GM23338 (cell line): ENCODE measurements at regions not wholly inside any gene's neighbourhood (a gene's known extent, or its start where the extent isn't known, plus 50 kb on each side); places are given as distances from the start of the nearest gene placed in this dataset.
"Not testable (repeated sequence)": the region's sequence is repeated elsewhere in the genome, so short reads cannot be mapped to it uniquely, and the experiment has no call there.

Experiments used
- ATAC-seq: fragments of 200-7000 bp; cut with Tn5 transposase; 3 replicates; pipeline ENCODE4 v1.9.1; 2020
- DNase-seq: peaks from one replicate; pipeline ENCODE4 v3.0.0-alpha.2; 2015; ENCODE audit warnings: low spot score
- H2AFZ ChIP-seq: fragments of 200-600 bp; sonication (generic); 2 replicates; pipeline ENCODE4 v1.8.0; 2016; ENCODE audit warnings: antibody characterized with exemption, mild to moderate bottlenecking, moderate library complexity
- H3F3A ChIP-seq: fragments of 200-600 bp; sonication (generic); replicated peaks from 2 replicates; pipeline ENCODE4 v1.8.0; 2017; ENCODE audit warnings: antibody characterized with exemption, mixed run types, low read depth
- H3K27ac ChIP-seq: fragments of 200-600 bp; sonication (generic); 2 replicates; pipeline ENCODE4 v1.6.1; 2016; ENCODE audit warnings: low read depth
- H3K27me3 ChIP-seq: fragments of 200-600 bp; sonication (generic); 2 replicates; pipeline ENCODE4 v1.8.0; 2016; ENCODE audit warnings: mild to moderate bottlenecking, mixed run types, moderate library complexity; ENCODE audit not compliant: insufficient read depth
- H3K36me3 ChIP-seq: fragments of 200-600 bp; sonication (generic); 2 replicates; pipeline ENCODE4 v1.8.0; 2016; ENCODE audit warnings: mild to moderate bottlenecking; ENCODE audit not compliant: insufficient read depth
- H3K4me1 ChIP-seq: fragments of 200-600 bp; sonication (generic); 2 replicates; pipeline ENCODE4 v1.8.0; 2016; ENCODE audit warnings: mild to moderate bottlenecking, moderate library complexity; ENCODE audit not compliant: insufficient read depth
- H3K4me2 ChIP-seq: fragments of 200-600 bp; sonication (generic); 2 replicates; pipeline ENCODE4 v1.7.1; 2017; ENCODE audit warnings: mixed run types
- H3K4me3 ChIP-seq: fragments of 200-600 bp; sonication (generic); 2 replicates; pipeline ENCODE4 v1.6.1; 2016; ENCODE audit warnings: mixed run types
- H3K79me2 ChIP-seq: fragments of 200-600 bp; sonication (generic); replicated peaks from 2 replicates; pipeline ENCODE4 v1.8.0; 2017; ENCODE audit warnings: mild to moderate bottlenecking; ENCODE audit not compliant: insufficient read depth
- H3K9me2 ChIP-seq: fragments of 200-600 bp; sonication (generic); 2 replicates; pipeline ENCODE4 v1.8.0; 2017; ENCODE audit not compliant: insufficient read depth
- H4K20me1 ChIP-seq: fragments of 200-600 bp; sonication (generic); replicated peaks from 2 replicates; pipeline ENCODE4 v1.8.0; 2017; ENCODE audit warnings: mild to moderate bottlenecking; ENCODE audit not compliant: insufficient read depth
- H3K27ac Mint-ChIP-seq: 2 replicates; pipeline ENCODE4 v1.8.0; 2020; ENCODE audit warnings: inconsistent platforms, mild to moderate bottlenecking, moderate library complexity, mixed read lengths
- H3K27me3 Mint-ChIP-seq: 3 replicates; pipeline ENCODE4 v1.8.0; 2022; ENCODE audit warnings: low read depth, mild to moderate bottlenecking, moderate library complexity, mixed read lengths, inconsistent platforms; ENCODE audit not compliant: insufficient read depth, poor library complexity
- H3K36me3 Mint-ChIP-seq: 3 replicates; pipeline ENCODE4 v1.8.0; 2021; ENCODE audit warnings: low read depth, mild to moderate bottlenecking, inconsistent platforms, moderate library complexity, mixed read lengths
- H3K4me1 Mint-ChIP-seq: 3 replicates; pipeline ENCODE4 v1.8.0; 2020; ENCODE audit warnings: mild to moderate bottlenecking, inconsistent platforms, mixed read lengths
- H3K4me3 Mint-ChIP-seq: 3 replicates; pipeline ENCODE4 v1.8.0; 2021; ENCODE audit warnings: moderate library complexity, mild to moderate bottlenecking, inconsistent platforms, mixed read lengths
- H3K9me3 Mint-ChIP-seq: 3 replicates; pipeline ENCODE4 v1.8.0; 2020; ENCODE audit warnings: moderate library complexity, mild to moderate bottlenecking, inconsistent platforms, mixed read lengths

- not testable (repeated sequence) for H3K79me2 ChIP-seq, H4K20me1 ChIP-seq, H3K9me3 Mint-ChIP-seq, H3K27ac Mint-ChIP-seq, H3K36me3 Mint-ChIP-seq, H3K27ac ChIP-seq, ATAC-seq, H3K27me3 ChIP-seq, H2AFZ ChIP-seq, H3K4me3 Mint-ChIP-seq, H3K4me3 ChIP-seq, H3K9me2 ChIP-seq, H3K27me3 Mint-ChIP-seq, H3K36me3 ChIP-seq, H3K4me1 ChIP-seq, H3K4me1 Mint-ChIP-seq, H3F3A ChIP-seq, DNase-seq, H3K4me2 ChIP-seq
These were observed 105.5 kb downstream of the CDRT15L2 start for GRCh38 chr17:20684975-20685374.

DNA sequence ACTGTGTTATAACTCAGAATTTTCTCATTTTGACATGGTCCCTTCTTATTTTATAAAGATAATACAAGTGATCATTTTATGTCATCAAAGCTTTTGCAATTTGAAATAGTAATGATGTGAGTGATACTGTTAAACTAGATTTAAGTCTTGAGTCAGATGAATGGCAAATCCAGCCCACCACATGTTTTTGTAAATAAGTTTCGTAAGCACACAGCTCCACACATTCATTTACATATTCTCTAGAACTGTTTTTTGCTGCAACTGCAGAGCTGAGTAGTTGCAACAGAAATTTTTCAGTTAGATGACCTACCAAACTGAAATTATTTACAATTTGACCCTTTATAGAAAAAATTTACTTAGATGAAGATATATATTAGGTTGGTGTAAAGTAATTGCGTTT, 108.1 kb downstream of the CDRT15L2 start:
- H3K27ac ChIP-seq, ATAC-seq, H3K4me3 ChIP-seq, H3K9me2 ChIP-seq, H2AFZ ChIP-seq, H3K36me3 Mint-ChIP-seq, H3K79me2 ChIP-seq, DNase-seq, H3K27me3 Mint-ChIP-seq, H4K20me1 ChIP-seq, H3K4me1 ChIP-seq, H3K27ac Mint-ChIP-seq, H3K4me2 ChIP-seq, H3K9me3 Mint-ChIP-seq, H3K27me3 ChIP-seq, H3K36me3 ChIP-seq, H3F3A ChIP-seq, H3K4me3 Mint-ChIP-seq, H3K4me1 Mint-ChIP-seq: not testable (repeated sequence)

DNA sequence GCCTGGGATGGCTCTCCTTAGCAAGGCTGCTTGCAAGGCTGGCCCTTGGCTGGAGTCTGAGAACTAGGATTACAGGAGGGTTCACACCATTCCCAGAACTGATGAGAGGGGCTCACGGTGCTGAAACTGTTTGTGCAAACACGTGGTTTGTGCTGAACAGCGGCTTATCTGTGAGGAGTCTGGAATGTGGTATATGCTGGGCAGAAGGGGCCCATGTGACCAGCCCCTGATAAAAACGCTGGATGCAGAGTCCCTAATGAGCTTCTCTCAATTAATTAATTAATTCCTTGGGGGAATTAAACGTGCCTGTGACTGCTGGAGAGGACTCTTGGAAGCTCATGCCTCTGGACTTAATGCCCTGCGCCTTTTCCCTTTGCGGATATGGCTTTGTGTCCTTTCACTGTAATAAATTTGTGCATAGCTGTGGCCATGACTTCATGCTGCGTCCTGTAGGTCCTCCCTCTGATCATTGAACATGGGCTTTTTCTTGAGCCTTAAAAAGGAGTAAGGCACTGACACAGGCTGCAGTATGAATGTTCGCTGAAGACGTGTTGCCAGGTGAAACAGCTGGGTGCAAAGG, 109.7 kb downstream of the CDRT15L2 start:
- H3K27me3 ChIP-seq, H3K4me1 Mint-ChIP-seq, ATAC-seq, H3K4me1 ChIP-seq, H3K4me2 ChIP-seq, H3K79me2 ChIP-seq, H2AFZ ChIP-seq, DNase-seq, H3K36me3 ChIP-seq, H3K4me3 Mint-ChIP-seq, H3K27ac ChIP-seq, H3K4me3 ChIP-seq, H3K9me2 ChIP-seq, H4K20me1 ChIP-seq, H3F3A ChIP-seq, H3K27me3 Mint-ChIP-seq, H3K9me3 Mint-ChIP-seq, H3K27ac Mint-ChIP-seq, H3K36me3 Mint-ChIP-seq: not testable (repeated sequence)

- not testable (repeated sequence) for H3K4me3 Mint-ChIP-seq, H3F3A ChIP-seq, H3K9me2 ChIP-seq, DNase-seq, H4K20me1 ChIP-seq, H3K79me2 ChIP-seq, H3K27ac Mint-ChIP-seq, ATAC-seq, H3K4me1 Mint-ChIP-seq, H3K27me3 Mint-ChIP-seq, H3K27ac ChIP-seq, H3K36me3 ChIP-seq, H3K36me3 Mint-ChIP-seq, H3K4me1 ChIP-seq, H2AFZ ChIP-seq, H3K4me2 ChIP-seq, H3K9me3 Mint-ChIP-seq, H3K4me3 ChIP-seq, H3K27me3 ChIP-seq
These were observed 113.2 kb downstream of the CDRT15L2 start for GRCh38 chr17:20692706-20693105.

DNA sequence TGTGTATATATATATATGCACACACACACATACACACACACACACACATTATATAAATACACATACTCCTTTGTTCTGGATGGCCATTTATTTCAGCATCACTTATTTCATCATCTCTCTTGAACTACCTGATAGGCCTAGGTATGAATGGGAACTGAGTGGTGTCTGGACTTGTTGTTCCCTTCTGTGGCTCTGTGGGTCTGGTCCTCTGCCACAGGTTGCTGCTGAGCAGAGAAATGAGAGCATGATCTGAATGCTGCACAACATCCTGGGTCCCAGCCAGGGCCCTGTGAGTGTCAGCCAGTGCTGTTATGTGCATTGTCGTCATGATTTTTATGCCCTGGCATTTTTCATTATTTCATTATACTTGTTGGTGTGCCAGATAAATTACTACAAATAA, 116.3 kb downstream of the CDRT15L2 start:
- H3K9me2 ChIP-seq, H3K9me3 Mint-ChIP-seq, H3K4me1 ChIP-seq, H3K4me1 Mint-ChIP-seq, H3F3A ChIP-seq, DNase-seq, ATAC-seq, H3K79me2 ChIP-seq, H3K27ac ChIP-seq, H3K4me3 ChIP-seq, H3K36me3 ChIP-seq, H4K20me1 ChIP-seq, H3K27me3 ChIP-seq, H3K27ac Mint-ChIP-seq, H3K4me3 Mint-ChIP-seq, H3K36me3 Mint-ChIP-seq, H3K4me2 ChIP-seq: not testable (repeated sequence)
- 0 out of 2 replicates have a peak overlapping the region, but pooled peaks have one; percentile 14 for H2AFZ ChIP-seq
- peaks cover 13% of the 10 kb centered on the region for H3K27me3 Mint-ChIP-seq

GRCh38 chr17:20698463-20699206, 119.1 kb downstream of the CDRT15L2 start:
- H3K4me2 ChIP-seq, ATAC-seq: not testable (repeated sequence)

More at GRCh38 chr17:20698463-20699206, 119.1 kb downstream of the CDRT15L2 start:
- not testable (repeated sequence) for H4K20me1 ChIP-seq, H3K4me1 ChIP-seq, DNase-seq, H3K9me3 Mint-ChIP-seq, H3K4me3 Mint-ChIP-seq, H3K27ac ChIP-seq, H3K9me2 ChIP-seq, H3K27me3 ChIP-seq, H3K4me1 Mint-ChIP-seq, H3K36me3 ChIP-seq, H3K27ac Mint-ChIP-seq, H3F3A ChIP-seq, H3K4me3 ChIP-seq, H3K79me2 ChIP-seq, H3K36me3 Mint-ChIP-seq, H2AFZ ChIP-seq
- H3K27me3 Mint-ChIP-seq: peaks cover 13% of the 10 kb centered on the region
